CD4-positive, alpha-beta T cell (primary cell): ENCODE measurements at regions not wholly inside any gene's neighbourhood (a gene's known extent, or its start where the extent isn't known, plus 50 kb on each side); places are given as distances from the start of the nearest gene placed in this dataset.

Experiments
- ATAC-seq: fragments of 200-7000 bp; cut with Tn5 transposase; one replicate; pipeline ENCODE4 v1.10.0; 2022; ENCODE audit warnings: mild to moderate bottlenecking; ENCODE audit not compliant: poor library complexity
- CTCF ChIA-PET: fragments of 350-600 bp; sonication (Branson Sonifier 250); formaldehyde crosslinking; loops from one replicate; lab custom pipeline; 2021; ENCODE audit warnings: antibody characterized with exemption, inconsistent platforms; lab: Charles Lee
- POLR2A ChIA-PET: fragments of 350-600 bp; sonication (Branson Sonifier 250); formaldehyde crosslinking; loops from one replicate; lab custom pipeline; 2021; ENCODE audit warnings: antibody characterized with exemption, inconsistent platforms; lab: Charles Lee
- DNase-seq, 14 experiments: peaks; one replicate each; pipeline ENCODE4 v3.0.0-alpha.2; 2013 to 2020; ENCODE audit warnings: mixed read lengths in 2 of 14
- H3K27ac ChIP-seq, 2 donors: one replicate each; pipeline versions ENCODE4 v1.5.1 to v1.7.0; 2013; ENCODE audit warnings: low read length in 2 of 2, low read depth in 1 of 2, mild to moderate bottlenecking in 1 of 2
- H3K27me3 ChIP-seq, 2 experiments: 1 replicate in 1 of 2; 2 replicates in 1 of 2; pipeline versions ENCODE4 v1.6.1 to v1.7.0; 2013; ENCODE audit warnings: low read length in 2 of 2, control low read depth in 1 of 2, mild to moderate bottlenecking in 1 of 2, moderate library complexity in 1 of 2; ENCODE audit not compliant: insufficient read depth in 2 of 2, control insufficient read depth in 1 of 2
- H3K36me3 ChIP-seq: one replicate; pipeline ENCODE4 v1.6.1; 2013; ENCODE audit warnings: low read length, control low read depth; ENCODE audit not compliant: insufficient read depth
- H3K4me1 ChIP-seq: one replicate; pipeline ENCODE4 v1.6.1; 2013; ENCODE audit warnings: low read length, control low read depth; ENCODE audit not compliant: insufficient read depth
- H3K4me3 ChIP-seq: one replicate; pipeline ENCODE4 v1.5.1; 2013; ENCODE audit warnings: mild to moderate bottlenecking, low read length, moderate library complexity
- H3K9me3 ChIP-seq, 2 experiments: 1 replicate in 1 of 2; 2 replicates in 1 of 2; pipeline versions ENCODE4 v1.6.1 to v1.7.0; 2013; ENCODE audit warnings: low read length in 2 of 2, mild to moderate bottlenecking in 2 of 2, control low read depth in 1 of 2, moderate library complexity in 1 of 2; ENCODE audit not compliant: control insufficient read depth in 1 of 2, insufficient read depth in 1 of 2
- H3K27ac Mint-ChIP-seq: one replicate; pipeline ENCODE4 v1.8.0; 2020; ENCODE audit warnings: mixed read lengths
- H3K27me3 Mint-ChIP-seq: one replicate; pipeline ENCODE4 v1.8.0; 2021; ENCODE audit warnings: mixed read lengths
- H3K36me3 Mint-ChIP-seq: one replicate; pipeline ENCODE4 v1.8.0; 2021; ENCODE audit warnings: low read depth, mixed read lengths
- H3K4me1 Mint-ChIP-seq: one replicate; pipeline ENCODE4 v1.8.0; 2021; ENCODE audit warnings: low read depth, mixed read lengths
- H3K4me3 Mint-ChIP-seq: one replicate; pipeline ENCODE4 v1.8.0; 2020; ENCODE audit warnings: mild to moderate bottlenecking, mixed read lengths
- H3K9me3 Mint-ChIP-seq: one replicate; pipeline ENCODE4 v1.8.0; 2020; ENCODE audit warnings: mixed read lengths
- intact Hi-C, 2 experiments: fragments of 100-400 bp; cut with DNase I in 1 of 2; cut with micrococcal nuclease in 1 of 2; formaldehyde crosslinking; loops; one replicate each; pipeline versions ENCODE4 v1.15.1 to v1.9.0; 2023 to 2025; cut with DNase I, micrococcal nuclease
- TF ChIP-seq, protein P1 (sequence below): fragments of 200-600 bp; IDR thresholded peaks from one replicate; pipeline ENCODE4 v1.8.0; 2022; ENCODE audit warnings: antibody characterized with exemption, mild to moderate bottlenecking

GRCh38 chr6:11633741-11634509 lies 96.4 kb downstream of the TMEM170B start:
- H3K4me1 Mint-ChIP-seq: no peaks in the 10 kb centered on the region
- no peak for ATAC-seq
- TF ChIP-seq, protein P1, sequence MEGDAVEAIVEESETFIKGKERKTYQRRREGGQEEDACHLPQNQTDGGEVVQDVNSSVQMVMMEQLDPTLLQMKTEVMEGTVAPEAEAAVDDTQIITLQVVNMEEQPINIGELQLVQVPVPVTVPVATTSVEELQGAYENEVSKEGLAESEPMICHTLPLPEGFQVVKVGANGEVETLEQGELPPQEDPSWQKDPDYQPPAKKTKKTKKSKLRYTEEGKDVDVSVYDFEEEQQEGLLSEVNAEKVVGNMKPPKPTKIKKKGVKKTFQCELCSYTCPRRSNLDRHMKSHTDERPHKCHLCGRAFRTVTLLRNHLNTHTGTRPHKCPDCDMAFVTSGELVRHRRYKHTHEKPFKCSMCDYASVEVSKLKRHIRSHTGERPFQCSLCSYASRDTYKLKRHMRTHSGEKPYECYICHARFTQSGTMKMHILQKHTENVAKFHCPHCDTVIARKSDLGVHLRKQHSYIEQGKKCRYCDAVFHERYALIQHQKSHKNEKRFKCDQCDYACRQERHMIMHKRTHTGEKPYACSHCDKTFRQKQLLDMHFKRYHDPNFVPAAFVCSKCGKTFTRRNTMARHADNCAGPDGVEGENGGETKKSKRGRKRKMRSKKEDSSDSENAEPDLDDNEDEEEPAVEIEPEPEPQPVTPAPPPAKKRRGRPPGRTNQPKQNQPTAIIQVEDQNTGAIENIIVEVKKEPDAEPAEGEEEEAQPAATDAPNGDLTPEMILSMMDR: no peak
- H3K27me3 Mint-ChIP-seq: peaks cover 9% of the 10 kb centered on the region
- CTCF ChIA-PET: no interaction called here
- no peak for DNase-seq
- POLR2A ChIA-PET: no interaction called here
- Histone ChIP-seq H3K27me3 (no peaks in the 10 kb centered on the region), H3K4me1 (no peaks in the 10 kb centered on the region), H3K9me3 (no peaks in the 10 kb centered on the region), H3K27ac (no peak overlapping the region), H3K36me3 (no peaks in the 10 kb centered on the region), H3K4me3 (no peak overlapping the region)
- H3K9me3 Mint-ChIP-seq: no peaks in the 10 kb centered on the region
- intact Hi-C loops: no loop called here
- H3K4me3 Mint-ChIP-seq: no peak overlapping the region
- H3K36me3 Mint-ChIP-seq: no peaks in the 10 kb centered on the region
- no peak overlapping the region for H3K27ac Mint-ChIP-seq

DNA sequence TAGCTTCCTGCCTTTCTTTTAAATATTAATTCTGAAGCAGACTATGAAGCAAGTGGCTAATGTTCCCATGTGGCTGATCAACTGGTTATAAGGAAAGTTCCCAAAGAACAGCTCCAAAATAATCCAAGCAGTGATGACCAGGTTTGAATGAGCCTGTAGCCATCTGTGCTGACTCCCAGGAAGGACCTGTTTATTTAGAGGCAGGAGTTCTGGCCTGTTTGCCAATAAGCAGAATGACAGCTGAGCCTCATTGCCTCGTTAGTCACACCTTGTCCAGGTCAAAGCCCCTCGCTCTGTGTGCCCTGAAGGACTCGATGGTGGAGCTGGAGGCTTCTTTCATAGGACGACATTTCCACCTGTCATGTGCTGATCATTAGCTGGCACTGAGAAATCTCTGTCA lies 97.4 kb downstream of the TMEM170B start:
- Histone ChIP-seq H3K9me3 (no peaks in the 10 kb centered on the region), H3K27me3 (no peaks in the 10 kb centered on the region), H3K27ac (no peak overlapping the region), H3K4me3 (no peak overlapping the region), H3K36me3 (no peaks in the 10 kb centered on the region), H3K4me1 (no peaks in the 10 kb centered on the region)
- H3K27ac Mint-ChIP-seq: no peak overlapping the region
- DNase-seq (no peak), ATAC-seq (no peak)
- no peak overlapping the region for H3K4me3 Mint-ChIP-seq
- H3K9me3 Mint-ChIP-seq: no peaks in the 10 kb centered on the region
- TF ChIP-seq, protein P1: no peak
- no peaks in the 10 kb centered on the region for H3K36me3 Mint-ChIP-seq
- intact Hi-C loops: no loop called here
- H3K4me1 Mint-ChIP-seq: no peaks in the 10 kb centered on the region
- peaks cover 5% of the 10 kb centered on the region for H3K27me3 Mint-ChIP-seq
- ChIA-PET POLR2A (no interaction called here), CTCF (no interaction called here)

DNA sequence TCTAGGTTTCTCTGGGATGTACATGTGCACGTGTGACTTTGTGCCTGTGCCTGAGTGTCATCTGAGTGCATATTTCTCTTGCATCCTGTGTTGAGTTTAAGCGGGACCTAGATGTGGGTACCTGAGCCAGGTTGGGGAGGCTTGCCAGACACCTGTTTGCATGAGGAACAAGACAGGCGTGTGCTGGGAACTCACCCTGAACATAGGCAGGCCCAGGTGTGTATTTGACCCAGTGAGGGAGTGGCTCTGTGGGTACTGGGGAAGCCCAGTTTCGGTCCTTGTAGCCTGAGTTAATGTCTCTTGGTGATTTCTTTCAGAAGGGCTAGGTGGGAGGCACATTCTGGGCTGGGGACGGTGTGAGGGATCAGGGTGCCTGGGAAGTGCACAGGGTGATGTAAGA lies 98.6 kb downstream of the TMEM170B start:
- Mint-ChIP-seq H3K27ac (no peak overlapping the region), H3K4me3 (no peak overlapping the region), H3K4me1 (no peaks in the 10 kb centered on the region), H3K9me3 (no peaks in the 10 kb centered on the region), H3K27me3 (no peaks in the 10 kb centered on the region), H3K36me3 (no peaks in the 10 kb centered on the region)
- ATAC-seq (no peak), DNase-seq (no peak)
- no peaks in the 10 kb centered on the region for H3K4me1 ChIP-seq
- no peaks in the 10 kb centered on the region for H3K27me3 ChIP-seq
- intact Hi-C loops: no loop called here
- ChIA-PET CTCF (no interaction called here), POLR2A (no interaction called here)
- H3K9me3 ChIP-seq: no peaks in the 10 kb centered on the region
- H3K27ac ChIP-seq: no peak overlapping the region
- no peak overlapping the region for H3K4me3 ChIP-seq
- H3K36me3 ChIP-seq: no peaks in the 10 kb centered on the region
- TF ChIP-seq, protein P1: no peak
